Neural cell (in vitro differentiated cells): ENCODE measurements at regions not wholly inside any gene's neighbourhood (a gene's known extent, or its start where the extent isn't known, plus 50 kb on each side); places are given as distances from the start of the nearest gene placed in this dataset.

Experiments used
- H2AFZ ChIP-seq: fragments of 200-600, 300-800 bp; sonication (generic), shearing (Covaris generic); 2 replicates; pipeline ENCODE4 v1.6.0; 2014; ENCODE audit warnings: low read depth, mild to moderate bottlenecking, antibody characterized with exemption, low read length, moderate library complexity
- H3F3A ChIP-seq: fragments of 200-600 bp; shearing (Covaris generic); 2 replicates; pipeline ENCODE4 v1.6.1; 2016; ENCODE audit warnings: mild to moderate bottlenecking, moderate library complexity, mixed read lengths, antibody characterized with exemption, low read length; ENCODE audit not compliant: insufficient read depth, poor library complexity, severe bottlenecking
- H3K27ac ChIP-seq: fragments of 200-600, 300-800 bp; sonication (generic), shearing (Covaris generic); 2 replicates; pipeline ENCODE4 v1.5.1; 2014; ENCODE audit warnings: mild to moderate bottlenecking, low read length, moderate library complexity
- H3K27me3 ChIP-seq: fragments of 300-800, 200-600 bp; sonication (generic), shearing (Covaris generic); 2 replicates; pipeline ENCODE4 v1.6.0; 2014; ENCODE audit warnings: mild to moderate bottlenecking, low read depth, low read length, moderate library complexity; ENCODE audit not compliant: insufficient read depth
- H3K36me3 ChIP-seq: fragments of 300-800, 200-600 bp; sonication (generic), shearing (Covaris generic); 2 replicates; pipeline ENCODE4 v1.5.1; 2014; ENCODE audit warnings: mild to moderate bottlenecking, antibody characterized with exemption, low read length, moderate library complexity; ENCODE audit not compliant: insufficient read depth
- H3K4me2 ChIP-seq: fragments of 300-800, 200-600 bp; sonication (generic), shearing (Covaris generic); 2 replicates; pipeline ENCODE4 v1.6.0; 2014; ENCODE audit warnings: mild to moderate bottlenecking, low read length
- H3K4me3 ChIP-seq: fragments of 300-800, 200-600 bp; sonication (generic), shearing (Covaris generic); 2 replicates; pipeline ENCODE4 v1.5.1; 2014; ENCODE audit warnings: mild to moderate bottlenecking, low read length, moderate library complexity
- H3K79me2 ChIP-seq: fragments of 200-600 bp; shearing (Covaris generic); replicated peaks from 2 replicates; pipeline ENCODE4 v1.6.0; 2014; ENCODE audit warnings: mild to moderate bottlenecking, low read length, moderate library complexity; ENCODE audit not compliant: insufficient read depth
- H3K9ac ChIP-seq: fragments of 300-800, 200-600 bp; sonication (generic), shearing (Covaris generic); 2 replicates; pipeline ENCODE4 v1.6.1; 2016; ENCODE audit warnings: mild to moderate bottlenecking, low read length, mixed read lengths
- H3K9me2 ChIP-seq: fragments of 200-600 bp; shearing (Covaris generic); 2 replicates; pipeline ENCODE4 v1.6.1; 2016; ENCODE audit warnings: mild to moderate bottlenecking, low read length, mixed read lengths; ENCODE audit not compliant: insufficient read depth
- H3K9me3 ChIP-seq: fragments of 200-600, 300-800 bp; sonication (generic), shearing (Covaris generic); 2 replicates; pipeline ENCODE4 v1.6.1; 2016; ENCODE audit warnings: mild to moderate bottlenecking, mixed run types, low read length, moderate library complexity, mixed read lengths
- H4K20me1 ChIP-seq: fragments of 200-600 bp; shearing (Covaris generic); 2 replicates; pipeline ENCODE4 v1.6.1; 2016; ENCODE audit warnings: mild to moderate bottlenecking, mixed run types; ENCODE audit not compliant: insufficient read depth
- CTCF ChIP-seq: fragments of 450-650 bp; IDR thresholded peaks from 2 replicates; pipeline ENCODE4 v1.5.1; 2014; ENCODE audit warnings: antibody characterized with exemption, mild to moderate bottlenecking, moderate library complexity; ENCODE audit not compliant: poor library complexity, severe bottlenecking
- EP300 ChIP-seq: fragments of 450-650 bp; conservative IDR thresholded peaks from 2 replicates; pipeline ENCODE4 v1.6.1; 2014; ENCODE audit warnings: antibody characterized with exemption, mild to moderate bottlenecking, moderate library complexity; ENCODE audit not compliant: poor library complexity, severe bottlenecking
- EZH2 ChIP-seq: fragments of 200-600, 300-800 bp; shearing (Covaris generic), sonication (generic); IDR thresholded peaks from 2 replicates; pipeline ENCODE4 v1.6.1; 2014; ENCODE audit warnings: antibody characterized with exemption, low read length, borderline replicate concordance, mild to moderate bottlenecking; ENCODE audit not compliant: insufficient read depth, poor library complexity, severe bottlenecking
- MXI1 ChIP-seq: fragments of 450-650 bp; conservative IDR thresholded peaks from 2 replicates; pipeline ENCODE4 v1.6.1; 2014; ENCODE audit warnings: antibody characterized with exemption, mild to moderate bottlenecking; ENCODE audit not compliant: poor library complexity, severe bottlenecking
- POLR2AphosphoS5 ChIP-seq: IDR thresholded peaks from 2 replicates; pipeline ENCODE4 v1.6.1; 2012
- RAD21 ChIP-seq: fragments of 450-650 bp; conservative IDR thresholded peaks from 2 replicates; pipeline ENCODE4 v1.6.1; 2014; ENCODE audit warnings: antibody characterized with exemption, mild to moderate bottlenecking, moderate library complexity
- REST ChIP-seq: IDR thresholded peaks from 2 replicates; pipeline ENCODE4 v1.6.1; 2012; ENCODE audit warnings: borderline replicate concordance
- SMC3 ChIP-seq: fragments of 450-650 bp; conservative IDR thresholded peaks from 2 replicates; pipeline ENCODE4 v1.6.1; 2014; ENCODE audit warnings: antibody characterized with exemption, mild to moderate bottlenecking, moderate library complexity; ENCODE audit not compliant: poor library complexity
- TAF1 ChIP-seq: IDR thresholded peaks from 2 replicates; pipeline ENCODE4 v1.6.1; 2012; ENCODE audit warnings: low read depth

- Histone ChIP-seq H3K9me2 (no peaks in the 10 kb centered on the region), H3K4me2 (no peak overlapping the region), H3K36me3 (no peaks in the 10 kb centered on the region), H3K9ac (no peak overlapping the region), H3K4me3 (no peak overlapping the region), H3K27me3 (no peaks in the 10 kb centered on the region), H3K27ac (no peak overlapping the region), H3K79me2 (no peaks in the 10 kb centered on the region), H3K9me3 (no peaks in the 10 kb centered on the region), H3F3A (no peaks in the 10 kb centered on the region), H4K20me1 (no peaks in the 10 kb centered on the region), H2AFZ (no peak overlapping the region)
- TF ChIP-seq POLR2AphosphoS5: no peak
- TF ChIP-seq RAD21: no peak
- no peak for TF ChIP-seq REST
- no peak for TF ChIP-seq EP300
- no peak for TF ChIP-seq SMC3
- TF ChIP-seq EZH2: no peak
- no peak for TF ChIP-seq MXI1
- no peak for TF ChIP-seq TAF1
- no peak for TF ChIP-seq CTCF
Observed at GRCh38 chr10:117929327-117930067, 117.2 kb downstream of the RAB11FIP2 start.

GRCh38 chr10:117931078-117931477, 115.7 kb downstream of the RAB11FIP2 start:
- Histone ChIP-seq H3K79me2 (no peaks in the 10 kb centered on the region), H3K27ac (no peak overlapping the region)

More at GRCh38 chr10:117931078-117931477, 115.7 kb downstream of the RAB11FIP2 start:
- no peaks in the 10 kb centered on the region for H3K27me3 ChIP-seq
- no peaks in the 10 kb centered on the region for H4K20me1 ChIP-seq
- no peaks in the 10 kb centered on the region for H3K9me3 ChIP-seq
- TF ChIP-seq EZH2 (no peak), SMC3 (no peak), POLR2AphosphoS5 (no peak), RAD21 (no peak), TAF1 (no peak), EP300 (no peak), REST (no peak), CTCF (no peak), MXI1 (no peak)
- H2AFZ ChIP-seq: no peak overlapping the region
- no peaks in the 10 kb centered on the region for H3K36me3 ChIP-seq
- H3K9me2 ChIP-seq: no peaks in the 10 kb centered on the region
- H3F3A ChIP-seq: no peaks in the 10 kb centered on the region
- H3K4me3 ChIP-seq: no peak overlapping the region
- H3K9ac ChIP-seq: no peak overlapping the region
- H3K4me2 ChIP-seq: no peak overlapping the region
